Germinal center (tissue), 1 donor: ENCODE measurements at regions not wholly inside any gene's neighbourhood (a gene's known extent, or its start where the extent isn't known, plus 50 kb on each side); places are given as distances from the start of the nearest gene placed in this dataset.
"Not testable (repeated sequence)": the region's sequence is repeated elsewhere in the genome, so short reads cannot be mapped to it uniquely, and the experiment has no call there.

Experiments
- DNase-seq: peaks from one replicate; pipeline ENCODE4 v3.0.0; 2012; ENCODE audit warnings: mixed read lengths, low spot score

- no peak for DNase-seq
Measured at GRCh38 chr12:105481392-105482300, 151.2 kb downstream of the C12orf75 start.

- DNase-seq = no peak
Measured at GRCh38 chr12:105482951-105483350, 152.5 kb downstream of the C12orf75 start.

GRCh38 chr12:105483691-105484090, 153.2 kb downstream of the C12orf75 start:
- no peak for DNase-seq

GRCh38 chr12:105485321-105485910, 154.9 kb downstream of the C12orf75 start:
- DNase-seq = no peak

GRCh38 chr12:105485921-105486320, 155.4 kb downstream of the C12orf75 start:
- DNase-seq = no peak

GRCh38 chr12:105487963-105488362, 157.5 kb downstream of the C12orf75 start:
- no peak for DNase-seq

GRCh38 chr12:105492591-105493545, 162.4 kb downstream of the C12orf75 start:
- DNase-seq = no peak

GRCh38 chr12:105499205-105499604, 168.7 kb downstream of the C12orf75 start:
- DNase-seq = no peak

GRCh38 chr12:105500676-105501075, 170.2 kb downstream of the C12orf75 start:
- not testable (repeated sequence) for DNase-seq

- no peak for DNase-seq
Measured at GRCh38 chr12:105502426-105502930, 172.0 kb downstream of the C12orf75 start.

GRCh38 chr12:105503619-105504018, 173.1 kb downstream of the C12orf75 start:
- DNase-seq = no peak

GRCh38 chr12:105504286-105504685, 173.8 kb downstream of the C12orf75 start:
- DNase-seq = no peak

- no peak for DNase-seq
Measured at GRCh38 chr12:105506678-105507310, 176.3 kb downstream of the C12orf75 start.

GRCh38 chr12:105507311-105508038, 177.0 kb downstream of the C12orf75 start:
- no peak for DNase-seq

GRCh38 chr12:105508096-105508495, 177.6 kb downstream of the C12orf75 start:
- DNase-seq = no peak

GRCh38 chr12:105510526-105510925, 180.0 kb downstream of the C12orf75 start:
- no peak for DNase-seq

GRCh38 chr12:105512861-105513260, 182.4 kb downstream of the C12orf75 start:
- DNase-seq = not testable (repeated sequence)

- DNase-seq = no peak
Measured at GRCh38 chr12:105522166-105522825, 191.8 kb downstream of the C12orf75 start.

- DNase-seq = no peak
Measured at GRCh38 chr12:105523164-105524057, 192.9 kb downstream of the C12orf75 start.
